ENCODE measurements at regions not wholly inside any gene's neighbourhood (a gene's known extent, or its start where the extent isn't known, plus 50 kb on each side); places are given as distances from the start of the nearest gene placed in this dataset.

GRCh38 chr5:155299386-155300005, 285.9 kb downstream of the KIF4B start:
- Histone ChIP-seq H3K9ac (ENCODE audit: low read depth, low read length) (no peak overlapping the region), H3K36me3 (ENCODE audit: insufficient read depth, low read length) (no peaks in the 10 kb centered on the region), H3K4me2 (ENCODE audit: low read length) (no peak overlapping the region), H3K9me3 (replicated peaks; ENCODE audit: low read length) (peaks cover 3% of the 10 kb centered on the region), H3K27me3 (ENCODE audit: control insufficient read depth, insufficient read depth, low read length) (no peaks in the 10 kb centered on the region), H3K4me1 (ENCODE audit: control insufficient read depth, insufficient read depth, low read length) (no peaks in the 10 kb centered on the region), H3K4me3 (ENCODE audit: low read length) (no peak overlapping the region)

- Histone ChIP-seq H3K4me3 (ENCODE audit: low read length) (no peak overlapping the region), H3K36me3 (ENCODE audit: insufficient read depth, low read length) (no peaks in the 10 kb centered on the region), H3K9me3 (replicated peaks; ENCODE audit: low read length) (peaks cover 3% of the 10 kb centered on the region), H3K4me2 (ENCODE audit: low read length) (no peak overlapping the region), H3K9ac (ENCODE audit: low read depth, low read length) (no peak overlapping the region), H3K4me1 (ENCODE audit: control insufficient read depth, insufficient read depth, low read length) (no peaks in the 10 kb centered on the region), H3K27me3 (ENCODE audit: control insufficient read depth, insufficient read depth, low read length) (no peaks in the 10 kb centered on the region)
Observed at GRCh38 chr5:155303120-155303519, 289.6 kb downstream of the KIF4B start.

DNA sequence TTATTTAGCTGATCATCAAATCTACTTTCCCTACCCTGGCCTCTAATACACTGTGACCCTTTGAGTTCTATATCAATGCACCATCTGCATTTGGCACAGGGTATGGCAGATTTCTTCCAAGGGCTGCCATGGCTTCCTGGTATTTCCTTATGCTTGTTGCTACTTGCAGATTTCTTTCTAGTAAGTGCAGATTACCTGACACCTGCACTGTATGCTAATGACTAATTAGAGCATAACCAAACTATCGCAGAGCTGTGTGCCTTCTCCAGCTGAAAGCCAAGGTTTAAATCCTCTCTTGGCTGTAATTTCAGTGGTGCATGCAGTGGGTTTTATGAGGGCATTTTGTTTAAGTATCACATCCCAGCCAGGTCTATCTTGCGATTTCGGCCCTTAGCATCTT, 293.7 kb downstream of the KIF4B start:
- no peaks in the 10 kb centered on the region for H3K4me1 ChIP-seq (ENCODE audit: control insufficient read depth, insufficient read depth, low read length)
- no peaks in the 10 kb centered on the region for H3K27me3 ChIP-seq (ENCODE audit: control insufficient read depth, insufficient read depth, low read length)
- no peaks in the 10 kb centered on the region for H3K9me3 ChIP-seq (replicated peaks; ENCODE audit: low read length)
- H3K4me3 ChIP-seq (ENCODE audit: low read length) = no peak overlapping the region
- no peak overlapping the region for H3K9ac ChIP-seq (ENCODE audit: low read depth, low read length)
- H3K4me2 ChIP-seq (ENCODE audit: low read length) = no peak overlapping the region
- no peaks in the 10 kb centered on the region for H3K36me3 ChIP-seq (ENCODE audit: insufficient read depth, low read length)

DNA sequence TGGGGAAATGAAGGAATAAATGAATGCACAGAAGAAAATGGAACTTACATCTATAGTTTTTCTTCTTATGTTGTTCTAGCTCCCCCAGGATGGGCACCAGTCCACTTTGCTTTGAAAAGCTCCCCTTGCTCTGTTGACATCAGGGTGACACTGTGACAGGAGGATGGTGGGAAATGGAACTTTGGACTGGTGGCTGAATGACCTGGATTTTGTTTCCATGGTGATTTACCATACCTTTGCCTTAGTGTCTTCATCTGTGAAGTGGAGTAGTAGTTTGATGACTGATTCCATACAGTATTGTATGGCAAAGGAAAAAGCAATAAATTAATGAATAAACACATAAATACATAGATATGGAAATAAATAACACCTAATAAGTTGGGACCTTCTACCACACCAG, 294.7 kb downstream of the KIF4B start:
- no peaks in the 10 kb centered on the region for H3K4me1 ChIP-seq (ENCODE audit: control insufficient read depth, insufficient read depth, low read length)
- no peaks in the 10 kb centered on the region for H3K27me3 ChIP-seq (ENCODE audit: control insufficient read depth, insufficient read depth, low read length)
- no peak overlapping the region for H3K9ac ChIP-seq (ENCODE audit: low read depth, low read length)
- H3K36me3 ChIP-seq (ENCODE audit: insufficient read depth, low read length) = no peaks in the 10 kb centered on the region
- H3K9me3 ChIP-seq (replicated peaks; ENCODE audit: low read length) = no peaks in the 10 kb centered on the region
- no peak overlapping the region for H3K4me3 ChIP-seq (ENCODE audit: low read length)
- H3K4me2 ChIP-seq (ENCODE audit: low read length) = no peak overlapping the region

GRCh38 chr5:155309021-155309746, 295.6 kb downstream of the KIF4B start:
- Histone ChIP-seq H3K27me3 (ENCODE audit: control insufficient read depth, insufficient read depth, low read length) (no peaks in the 10 kb centered on the region), H3K36me3 (ENCODE audit: insufficient read depth, low read length) (no peaks in the 10 kb centered on the region), H3K4me2 (ENCODE audit: low read length) (no peak overlapping the region), H3K4me1 (ENCODE audit: control insufficient read depth, insufficient read depth, low read length) (no peaks in the 10 kb centered on the region), H3K4me3 (ENCODE audit: low read length) (no peak overlapping the region), H3K9me3 (replicated peaks; ENCODE audit: low read length) (no peaks in the 10 kb centered on the region), H3K9ac (ENCODE audit: low read depth, low read length) (no peak overlapping the region)

- H3K36me3 ChIP-seq (ENCODE audit: insufficient read depth, low read length) = no peaks in the 10 kb centered on the region
- no peak overlapping the region for H3K9ac ChIP-seq (ENCODE audit: low read depth, low read length)
- H3K9me3 ChIP-seq (replicated peaks; ENCODE audit: low read length) = no peaks in the 10 kb centered on the region
- no peaks in the 10 kb centered on the region for H3K4me1 ChIP-seq (ENCODE audit: control insufficient read depth, insufficient read depth, low read length)
- H3K4me3 ChIP-seq (ENCODE audit: low read length) = no peak overlapping the region
- H3K27me3 ChIP-seq (ENCODE audit: control insufficient read depth, insufficient read depth, low read length) = no peaks in the 10 kb centered on the region
- no peak overlapping the region for H3K4me2 ChIP-seq (ENCODE audit: low read length)
Observed at GRCh38 chr5:155311721-155312120, 298.2 kb downstream of the KIF4B start.

DNA sequence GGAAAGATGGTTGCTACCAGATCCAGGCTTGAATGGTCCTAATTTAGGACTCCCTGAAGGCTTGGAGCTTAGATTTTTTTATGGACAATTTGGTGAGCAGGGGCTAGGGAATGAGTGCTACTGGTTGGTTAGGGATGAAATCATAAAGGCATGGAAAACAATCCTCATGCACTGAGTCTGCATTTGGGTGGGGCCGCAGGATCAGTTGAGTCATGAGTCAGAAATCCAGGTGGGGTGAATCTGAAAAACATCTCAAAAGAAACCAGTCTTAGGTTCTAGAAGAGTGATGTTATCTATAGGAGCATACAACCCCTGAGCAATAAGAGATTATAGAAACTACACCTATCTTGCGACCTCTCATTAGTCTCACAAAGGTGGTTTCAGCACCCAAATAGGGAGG, 300.0 kb downstream of the KIF4B start:
- Histone ChIP-seq H3K27me3 (ENCODE audit: control insufficient read depth, insufficient read depth, low read length) (no peaks in the 10 kb centered on the region), H3K4me3 (ENCODE audit: low read length) (no peak overlapping the region), H3K36me3 (ENCODE audit: insufficient read depth, low read length) (no peaks in the 10 kb centered on the region), H3K4me1 (ENCODE audit: control insufficient read depth, insufficient read depth, low read length) (no peaks in the 10 kb centered on the region), H3K9ac (ENCODE audit: low read depth, low read length) (no peak overlapping the region), H3K9me3 (replicated peaks; ENCODE audit: low read length) (no peaks in the 10 kb centered on the region), H3K4me2 (ENCODE audit: low read length) (no peak overlapping the region)

DNA sequence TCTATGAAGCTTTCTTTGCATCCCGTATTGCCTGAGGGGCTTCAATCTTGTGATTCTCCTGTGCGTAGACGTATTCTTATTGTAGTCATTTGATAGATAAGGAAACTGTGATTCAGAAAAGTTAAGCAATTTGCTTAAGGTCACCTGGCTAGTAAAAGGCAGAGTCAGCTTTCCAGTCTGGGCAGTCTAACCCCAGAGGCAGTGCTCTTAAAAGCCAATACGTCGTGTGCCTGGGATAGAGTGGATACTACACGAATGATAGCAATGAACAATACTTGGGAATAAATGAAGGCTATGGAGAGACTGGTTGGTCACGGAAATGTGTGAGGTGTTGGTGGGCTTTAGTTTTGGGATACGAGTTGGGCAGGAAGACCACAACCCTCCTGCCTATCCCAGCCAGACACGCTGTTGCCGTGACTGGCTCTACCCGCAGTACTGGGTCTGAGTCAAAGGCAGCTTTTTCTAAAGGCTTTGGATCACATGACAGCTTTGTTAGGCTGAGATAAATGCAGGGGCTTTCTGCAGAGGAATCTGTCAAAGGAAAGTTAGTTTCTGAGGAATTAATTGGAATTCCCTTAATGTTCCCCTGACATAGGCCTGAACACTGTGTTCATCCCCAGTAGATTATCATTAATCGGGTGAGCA, 302.6 kb downstream of the KIF4B start:
- no peak overlapping the region for H3K9ac ChIP-seq (ENCODE audit: low read depth, low read length)
- no peak overlapping the region for H3K4me2 ChIP-seq (ENCODE audit: low read length)
- H3K4me1 ChIP-seq (ENCODE audit: control insufficient read depth, insufficient read depth, low read length) = no peaks in the 10 kb centered on the region
- no peaks in the 10 kb centered on the region for H3K9me3 ChIP-seq (replicated peaks; ENCODE audit: low read length)
- H3K36me3 ChIP-seq (ENCODE audit: insufficient read depth, low read length) = no peaks in the 10 kb centered on the region
- H3K27me3 ChIP-seq (ENCODE audit: control insufficient read depth, insufficient read depth, low read length) = no peaks in the 10 kb centered on the region
- H3K4me3 ChIP-seq (ENCODE audit: low read length) = no peak overlapping the region

- H3K27me3 ChIP-seq (ENCODE audit: control insufficient read depth, insufficient read depth, low read length) = no peaks in the 10 kb centered on the region
- no peaks in the 10 kb centered on the region for H3K4me1 ChIP-seq (ENCODE audit: control insufficient read depth, insufficient read depth, low read length)
- no peak overlapping the region for H3K4me3 ChIP-seq (ENCODE audit: low read length)
- H3K9me3 ChIP-seq (replicated peaks; ENCODE audit: low read length) = no peaks in the 10 kb centered on the region
- no peaks in the 10 kb centered on the region for H3K36me3 ChIP-seq (ENCODE audit: insufficient read depth, low read length)
- no peak overlapping the region for H3K4me2 ChIP-seq (ENCODE audit: low read length)
- no peak overlapping the region for H3K9ac ChIP-seq (ENCODE audit: low read depth, low read length)
Observed at GRCh38 chr5:155332618-155333017, 319.1 kb downstream of the KIF4B start.

DNA sequence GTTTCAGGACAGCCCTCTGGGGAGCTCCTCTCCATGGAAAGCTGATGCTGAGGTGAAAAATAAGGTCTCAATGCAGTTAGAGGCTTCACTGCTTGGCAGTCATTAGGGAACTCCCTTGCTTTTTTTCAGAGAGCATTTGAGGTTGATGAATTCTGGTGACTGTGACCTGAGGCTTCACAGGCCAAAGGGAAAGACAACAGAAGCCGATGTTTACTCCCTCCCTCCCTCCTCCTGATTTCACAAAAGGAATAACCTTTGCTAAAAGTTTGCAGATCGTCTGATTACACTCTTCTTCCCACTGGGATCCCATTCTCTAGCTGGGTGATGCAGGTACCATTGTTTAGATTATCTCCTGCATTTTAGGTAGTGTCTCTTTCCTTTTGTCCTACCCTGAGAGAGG, 329.4 kb downstream of the KIF4B start:
- no peak overlapping the region for H3K4me2 ChIP-seq (ENCODE audit: low read length)
- H3K9me3 ChIP-seq (replicated peaks; ENCODE audit: low read length) = peaks cover 6% of the 10 kb centered on the region
- no peaks in the 10 kb centered on the region for H3K36me3 ChIP-seq (ENCODE audit: insufficient read depth, low read length)
- no peaks in the 10 kb centered on the region for H3K27me3 ChIP-seq (ENCODE audit: control insufficient read depth, insufficient read depth, low read length)
- H3K4me3 ChIP-seq (ENCODE audit: low read length) = no peak overlapping the region
- no peak overlapping the region for H3K9ac ChIP-seq (ENCODE audit: low read depth, low read length)
- no peaks in the 10 kb centered on the region for H3K4me1 ChIP-seq (ENCODE audit: control insufficient read depth, insufficient read depth, low read length)

GRCh38 chr5:155343468-155343867, 329.9 kb downstream of the KIF4B start:
- H3K4me2 ChIP-seq (ENCODE audit: low read length) = no peak overlapping the region
- H3K9me3 ChIP-seq (replicated peaks; ENCODE audit: low read length) = peaks cover 5% of the 10 kb centered on the region
- no peaks in the 10 kb centered on the region for H3K36me3 ChIP-seq (ENCODE audit: insufficient read depth, low read length)
- H3K4me3 ChIP-seq (ENCODE audit: low read length) = no peak overlapping the region
- H3K4me1 ChIP-seq (ENCODE audit: control insufficient read depth, insufficient read depth, low read length) = no peaks in the 10 kb centered on the region
- H3K9ac ChIP-seq (ENCODE audit: low read depth, low read length) = no peak overlapping the region
- no peaks in the 10 kb centered on the region for H3K27me3 ChIP-seq (ENCODE audit: control insufficient read depth, insufficient read depth, low read length)

- Histone ChIP-seq H3K9me3 (replicated peaks; ENCODE audit: low read length) (no peaks in the 10 kb centered on the region), H3K4me3 (ENCODE audit: low read length) (no peak overlapping the region), H3K9ac (ENCODE audit: low read depth, low read length) (no peak overlapping the region), H3K36me3 (ENCODE audit: insufficient read depth, low read length) (no peaks in the 10 kb centered on the region), H3K4me1 (ENCODE audit: control insufficient read depth, insufficient read depth, low read length) (no peaks in the 10 kb centered on the region), H3K4me2 (ENCODE audit: low read length) (no peak overlapping the region), H3K27me3 (ENCODE audit: control insufficient read depth, insufficient read depth, low read length) (no peaks in the 10 kb centered on the region)
Observed at GRCh38 chr5:155353231-155353630, 339.7 kb downstream of the KIF4B start.

Data from skeletal muscle satellite cell (primary cell).